ENCODE measurements at regions not wholly inside any gene's neighbourhood (a gene's known extent, or its start where the extent isn't known, plus 50 kb on each side); places are given as distances from the start of the nearest gene placed in this dataset.

- POLR2A ChIA-PET = no interaction called here
- CTCF ChIA-PET = no interaction called here
- Histone ChIP-seq H4K20me1 (replicated peaks; ENCODE audit: control insufficient read depth, extremely low read depth, insufficient read depth, low read length) (no peaks in the 10 kb centered on the region), H2AFZ (ENCODE audit: low read depth, low read length) (no peak overlapping the region), H3K27me3 (ENCODE audit: control insufficient read depth in 2 of 2, insufficient read depth in 2 of 2, low read length in 2 of 2) (no peaks in the 10 kb centered on the region), H3K9ac (replicated peaks; ENCODE audit: extremely low read depth, insufficient read depth, low read length) (no peak overlapping the region), H3K4me1 (ENCODE audit: control insufficient read depth, extremely low read depth, insufficient read depth, low read length) (no peaks in the 10 kb centered on the region), H3K4me2 (ENCODE audit: insufficient read depth, low read length) (no peak overlapping the region), H3K79me2 (ENCODE audit: control insufficient read depth, insufficient read depth, low read length) (no peaks in the 10 kb centered on the region), H3K9me1 (replicated peaks; ENCODE audit: control insufficient read depth, extremely low read depth, insufficient read depth, low read length) (no peaks in the 10 kb centered on the region), H3K36me3 (ENCODE audit: control insufficient read depth in 2 of 2, extremely low read depth in 1 of 2, insufficient read depth in 2 of 2, low read length in 2 of 2) (no peaks in the 10 kb centered on the region), H3K4me3 (replicated peaks in 1 of 3; ENCODE audit: insufficient read depth in 1 of 3, low read depth in 1 of 3, low read length in 3 of 3) (no peak overlapping the region), H3K27ac (ENCODE audit: insufficient read depth, low read depth, low read length) (no peak overlapping the region), H3K9me3 (replicated peaks; ENCODE audit: control insufficient read depth, insufficient read depth, low read length) (no peaks in the 10 kb centered on the region)
- BruUV-seq (replicated peaks) = no TSS peak
- intact Hi-C loops (cut with micrococcal nuclease) (no loop called here), dilution Hi-C loops (cut with MboI; ENCODE audit: extremely low pct_ligation_motif_present, low sequenced_read_pairs) (no loop called here)
- no peak for DNase-seq (ENCODE audit: low read depth, low spot score)
- TF ChIP-seq MYC (IDR thresholded peaks at IDR 0.05; ENCODE audit: low read depth, low read length) = no peak
- TF ChIP-seq POLR2AphosphoS5 (IDR thresholded peaks at IDR 0.05; ENCODE audit: insufficient read depth, low read depth, low read length) = no peak
- TF ChIP-seq MAX (IDR thresholded peaks at IDR 0.05; ENCODE audit: insufficient read depth, insufficient read length) = no peak
- no peak for TF ChIP-seq POLR2A (IDR thresholded peaks at IDR 0.05; ENCODE audit: low read depth, low read length)
- no peak for TF ChIP-seq GATA2 (IDR thresholded peaks at IDR 0.05; ENCODE audit: insufficient read depth, insufficient read length, low read depth, low read length)
- no peak for TF ChIP-seq EZH2 (IDR thresholded peaks at IDR 0.05; ENCODE audit: borderline replicate concordance, low read depth, low read length, severe bottlenecking)
- no peak for TF ChIP-seq FOS (IDR thresholded peaks at IDR 0.05; ENCODE audit: borderline replicate concordance, insufficient read depth, low read length)
- TF ChIP-seq JUN (IDR thresholded peaks at IDR 0.05; ENCODE audit: borderline replicate concordance, insufficient read depth, insufficient read length, low read depth) = no peak
- TF ChIP-seq CTCF (IDR thresholded peaks at IDR 0.05; ENCODE audit: extremely low read depth in 1 of 2, insufficient read depth in 1 of 2, low read depth in 1 of 2, low read length in 2 of 2) = no peak
- FAIRE-seq = no peak
These were observed 103.5 kb upstream of the HS3ST5 start for GRCh38 chr6:114446342-114446741.
